Endodermal cell (in vitro differentiated cells): ENCODE measurements at regions not wholly inside any gene's neighbourhood (a gene's known extent, or its start where the extent isn't known, plus 50 kb on each side); places are given as distances from the start of the nearest gene placed in this dataset.

Experiments
- DNase-seq: peaks from one replicate; pipeline ENCODE4 v3.0.0-alpha.2; 2017
- H3K27ac ChIP-seq: 2 replicates; pipeline ENCODE4 v1.5.1; 2013; ENCODE audit warnings: mild to moderate bottlenecking, low read depth, low read length, moderate library complexity
- H3K27me3 ChIP-seq: 2 replicates; pipeline ENCODE4 v1.6.1; 2013; ENCODE audit warnings: mild to moderate bottlenecking, low read length, moderate library complexity; ENCODE audit not compliant: insufficient read depth, control insufficient read depth, poor library complexity, severe bottlenecking
- H3K36me3 ChIP-seq: 2 replicates; pipeline ENCODE4 v1.7.0; 2013; ENCODE audit warnings: mild to moderate bottlenecking, low read length, moderate library complexity; ENCODE audit not compliant: control insufficient read depth, insufficient read depth
- H3K4me1 ChIP-seq: one replicate; pipeline ENCODE4 v1.7.0; 2013; ENCODE audit warnings: low read length; ENCODE audit not compliant: control insufficient read depth, insufficient read depth
- H3K4me3 ChIP-seq: 2 replicates; pipeline ENCODE4 v1.5.1; 2013; ENCODE audit warnings: mild to moderate bottlenecking, low read length, moderate library complexity
- H3K9ac ChIP-seq: 2 replicates; pipeline ENCODE4 v1.6.1; 2013; ENCODE audit warnings: mild to moderate bottlenecking, low read length, moderate library complexity; ENCODE audit not compliant: poor library complexity, severe bottlenecking; ENCODE audit errors: extremely low read depth
- H3K9me3 ChIP-seq: 2 replicates; pipeline ENCODE4 v1.6.1; 2013; ENCODE audit warnings: mild to moderate bottlenecking, low read length, moderate library complexity; ENCODE audit not compliant: control insufficient read depth
- H3K27ac Mint-ChIP-seq: 2 replicates; pipeline ENCODE4 v1.8.0; 2020; ENCODE audit warnings: mixed read lengths
- H3K27me3 Mint-ChIP-seq: 2 replicates; pipeline ENCODE4 v1.8.0; 2021; ENCODE audit warnings: mild to moderate bottlenecking, mixed read lengths; ENCODE audit not compliant: insufficient read depth
- H3K36me3 Mint-ChIP-seq: 2 replicates; pipeline ENCODE4 v1.8.0; 2020; ENCODE audit warnings: low read depth, mixed read lengths
- H3K4me1 Mint-ChIP-seq: 2 replicates; pipeline ENCODE4 v1.8.0; 2020; ENCODE audit warnings: mixed read lengths
- H3K4me3 Mint-ChIP-seq: 2 replicates; pipeline ENCODE4 v1.8.0; 2020; ENCODE audit warnings: mild to moderate bottlenecking, moderate library complexity, mixed read lengths
- H3K9me3 Mint-ChIP-seq: 2 replicates; pipeline ENCODE4 v1.8.0; 2020; ENCODE audit warnings: mild to moderate bottlenecking, mixed read lengths
- CTCF ChIP-seq: fragments of 200-600 bp; sonication (generic); conservative IDR thresholded peaks from 2 replicates; pipeline ENCODE4 v1.5.0; 2021; ENCODE audit warnings: antibody characterized with exemption, mild to moderate bottlenecking
- WGBS, 2 experiments: methylation state at CpG; one replicate each; pipeline versions ENCODE4 v1.1.5 to v1.1.7; 2013; ENCODE audit warnings: missing lambda C conversion rate in 2 of 2, mixed read lengths in 1 of 2; ENCODE audit not compliant: insufficient coverage in 1 of 2, insufficient read length in 1 of 2; 5-methylcytosine and 5-hydroxymethylcytosine counted together

GRCh38 chr10:131728286-131729228, 172.3 kb upstream of the PPP2R2D start:
- Mint-ChIP-seq H3K27me3 (peaks cover 13% of the 10 kb centered on the region), H3K4me1 (peaks cover 10% of the 10 kb centered on the region), H3K27ac (no peak overlapping the region), H3K9me3 (peaks cover 7% of the 10 kb centered on the region), H3K4me3 (no peak overlapping the region), H3K36me3 (peaks cover 4% of the 10 kb centered on the region)
- no peak overlapping the region for H3K4me3 ChIP-seq
- H3K9ac ChIP-seq = no peak overlapping the region
- H3K27ac ChIP-seq = no peak overlapping the region
- H3K9me3 ChIP-seq = peaks cover 5% of the 10 kb centered on the region
- DNase-seq = peak; percentile 38
- WGBS, 2 experiments = 89 to 93% methylated on average over 14 to 15 of the region's 16 CpGs
- no peaks in the 10 kb centered on the region for H3K4me1 ChIP-seq
- no peak for TF ChIP-seq CTCF
- H3K36me3 ChIP-seq = no peaks in the 10 kb centered on the region
- H3K27me3 ChIP-seq = no peaks in the 10 kb centered on the region

DNA sequence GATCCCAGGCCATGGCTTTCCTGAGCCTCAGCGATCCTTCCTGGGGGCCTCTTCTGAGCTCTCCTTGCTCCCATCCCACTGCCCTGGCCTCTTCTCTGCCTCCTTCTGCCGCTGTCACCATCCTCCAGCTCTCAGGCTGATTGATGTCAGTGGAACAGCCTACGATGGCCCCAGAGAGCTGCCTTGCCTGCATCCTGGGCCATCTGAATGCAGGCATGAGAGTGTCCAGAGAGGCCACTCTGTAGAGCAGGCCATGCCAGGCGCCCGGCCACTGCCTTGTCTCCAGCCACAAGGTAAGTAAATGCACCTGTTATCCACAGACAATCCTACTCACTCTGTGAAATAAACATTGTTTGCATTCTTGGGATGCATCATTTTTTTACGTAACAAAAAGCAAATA, 171.4 kb upstream of the PPP2R2D start:
- 82 to 85% methylated on average over 3 to 6 of the region's 6 CpGs for WGBS, 2 experiments
- Histone ChIP-seq H3K4me3 (no peak overlapping the region), H3K27ac (no peak overlapping the region), H3K27me3 (no peaks in the 10 kb centered on the region), H3K9me3 (peaks cover 5% of the 10 kb centered on the region), H3K4me1 (no peaks in the 10 kb centered on the region), H3K9ac (no peak overlapping the region), H3K36me3 (no peaks in the 10 kb centered on the region)
- no peak for TF ChIP-seq CTCF
- Mint-ChIP-seq H3K36me3 (peaks cover 4% of the 10 kb centered on the region), H3K4me3 (no peak overlapping the region), H3K9me3 (peaks cover 7% of the 10 kb centered on the region), H3K27ac (no peak overlapping the region), H3K27me3 (peaks cover 13% of the 10 kb centered on the region), H3K4me1 (peaks cover 10% of the 10 kb centered on the region)
- peak; percentile 49 for DNase-seq

DNA sequence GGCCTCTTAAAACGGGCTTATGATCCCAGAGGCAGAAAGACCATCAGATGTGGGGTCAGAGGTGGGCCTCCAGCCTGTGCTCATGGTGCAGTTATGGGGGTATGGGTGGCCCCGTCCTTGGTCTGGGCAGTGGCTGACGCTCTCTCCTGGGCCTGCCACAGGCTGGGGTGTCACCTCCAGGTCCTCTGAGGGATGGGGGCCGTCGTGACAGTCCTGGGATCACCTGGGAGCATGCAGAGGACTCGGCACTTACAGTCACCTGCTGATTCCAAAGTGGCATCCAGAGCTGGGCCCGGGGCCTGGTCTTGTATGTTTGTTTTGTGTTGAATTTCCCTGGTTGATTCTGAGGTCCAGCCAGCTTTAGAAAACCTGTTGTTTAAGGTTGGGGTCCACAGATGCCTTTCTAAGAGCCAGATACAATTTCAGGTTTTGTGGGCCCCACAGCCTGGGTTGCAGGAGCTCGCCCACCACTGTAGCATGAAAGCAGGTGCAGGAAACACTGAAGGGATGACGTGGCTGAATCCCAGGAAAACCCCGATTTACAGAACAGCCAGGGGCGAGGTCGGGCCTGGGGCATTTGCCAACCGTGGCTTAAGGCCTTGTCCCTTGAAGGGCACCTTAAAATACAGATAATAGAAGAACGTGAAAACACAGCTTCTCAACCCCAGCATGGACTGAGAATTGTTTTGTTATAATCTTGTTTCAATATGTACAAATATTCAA, 170.7 kb upstream of the PPP2R2D start:
- H3K27me3 Mint-ChIP-seq = peaks cover 13% of the 10 kb centered on the region
- peaks cover 4% of the 10 kb centered on the region for H3K36me3 Mint-ChIP-seq
- no peak overlapping the region for H3K9ac ChIP-seq
- peaks cover 10% of the 10 kb centered on the region for H3K4me1 Mint-ChIP-seq
- no peaks in the 10 kb centered on the region for H3K4me1 ChIP-seq
- peak; percentile 39 for DNase-seq
- H3K36me3 ChIP-seq = no peaks in the 10 kb centered on the region
- no peaks in the 10 kb centered on the region for H3K27me3 ChIP-seq
- no peak overlapping the region for H3K4me3 Mint-ChIP-seq
- H3K27ac ChIP-seq = no peak overlapping the region
- peaks cover 7% of the 10 kb centered on the region for H3K9me3 Mint-ChIP-seq
- H3K27ac Mint-ChIP-seq = no peak overlapping the region
- WGBS, 2 experiments = 89 to 94% methylated on average over 5 to 13 of the region's 14 CpGs
- peaks cover 5% of the 10 kb centered on the region for H3K9me3 ChIP-seq
- H3K4me3 ChIP-seq = no peak overlapping the region
- no peak for TF ChIP-seq CTCF
